RWPE1 (cell line): ENCODE measurements at regions not wholly inside any gene's neighbourhood (a gene's known extent, or its start where the extent isn't known, plus 50 kb on each side); places are given as distances from the start of the nearest gene placed in this dataset.

Source experiments
- CTCF ChIA-PET: fragments of 350-600 bp; sonication (Branson Sonifier 250); formaldehyde crosslinking; extraction: SDS; loops from one replicate; lab custom pipeline; 2021; lab: Yijun Ruan, JAX
- POLR2A ChIA-PET: fragments of 400-600 bp; formaldehyde crosslinking; extraction: SDS; loops from one replicate; lab custom pipeline; 2020; ENCODE audit warnings: antibody characterized with exemption; ENCODE audit not compliant: low non-redundant PET; lab: Yijun Ruan, JAX
- DNase-seq: peaks from one replicate; pipeline ENCODE4 v3.0.0; 2012; ENCODE audit warnings: low spot score
- H3K27ac ChIP-seq: fragments of 450-650 bp; 2 replicates; pipeline ENCODE4 v1.5.1; 2017
- TF ChIP-seq, protein P1 (sequence below): fragments of 450-650 bp; conservative IDR thresholded peaks from 2 replicates; pipeline ENCODE4 v1.5.1; 2017; ENCODE audit warnings: low read depth, mild to moderate bottlenecking

DNA sequence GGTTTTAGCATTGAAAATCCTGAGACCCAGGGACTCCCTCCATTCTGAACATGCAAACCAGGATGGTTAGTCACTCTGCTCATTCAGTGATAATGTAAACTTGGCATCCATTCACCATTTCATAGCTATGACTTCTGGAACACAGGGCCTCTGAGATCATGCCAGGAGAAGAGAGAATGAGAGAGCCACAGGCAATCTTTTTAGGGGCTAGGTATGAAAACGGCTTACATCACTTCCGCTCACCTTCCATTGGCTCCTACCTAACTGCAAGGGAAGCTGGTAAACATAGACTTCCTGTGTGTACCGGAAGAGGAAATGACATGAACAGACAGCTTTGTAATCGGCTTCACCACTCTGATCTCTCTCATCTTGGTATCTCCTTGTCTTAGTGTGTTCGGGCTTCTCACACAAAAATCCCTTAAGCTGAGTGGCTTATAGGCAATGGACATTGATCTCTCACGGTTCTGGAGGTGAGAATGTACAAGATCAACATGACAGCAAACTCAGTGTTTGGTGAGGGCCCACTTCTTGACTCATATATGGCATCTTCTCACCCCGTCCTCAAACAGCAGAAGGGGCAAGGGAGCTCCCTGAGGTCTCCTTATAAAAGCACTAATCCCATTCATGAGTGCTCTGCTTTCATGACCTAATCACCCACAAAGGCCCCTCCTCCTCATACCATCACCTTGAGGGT lies 465.9 kb upstream of the TBX3 start:
- no peak overlapping the region for H3K27ac ChIP-seq
- POLR2A ChIA-PET, result no interaction called here
- CTCF ChIA-PET, result no interaction called here
- TF ChIP-seq, protein P1, sequence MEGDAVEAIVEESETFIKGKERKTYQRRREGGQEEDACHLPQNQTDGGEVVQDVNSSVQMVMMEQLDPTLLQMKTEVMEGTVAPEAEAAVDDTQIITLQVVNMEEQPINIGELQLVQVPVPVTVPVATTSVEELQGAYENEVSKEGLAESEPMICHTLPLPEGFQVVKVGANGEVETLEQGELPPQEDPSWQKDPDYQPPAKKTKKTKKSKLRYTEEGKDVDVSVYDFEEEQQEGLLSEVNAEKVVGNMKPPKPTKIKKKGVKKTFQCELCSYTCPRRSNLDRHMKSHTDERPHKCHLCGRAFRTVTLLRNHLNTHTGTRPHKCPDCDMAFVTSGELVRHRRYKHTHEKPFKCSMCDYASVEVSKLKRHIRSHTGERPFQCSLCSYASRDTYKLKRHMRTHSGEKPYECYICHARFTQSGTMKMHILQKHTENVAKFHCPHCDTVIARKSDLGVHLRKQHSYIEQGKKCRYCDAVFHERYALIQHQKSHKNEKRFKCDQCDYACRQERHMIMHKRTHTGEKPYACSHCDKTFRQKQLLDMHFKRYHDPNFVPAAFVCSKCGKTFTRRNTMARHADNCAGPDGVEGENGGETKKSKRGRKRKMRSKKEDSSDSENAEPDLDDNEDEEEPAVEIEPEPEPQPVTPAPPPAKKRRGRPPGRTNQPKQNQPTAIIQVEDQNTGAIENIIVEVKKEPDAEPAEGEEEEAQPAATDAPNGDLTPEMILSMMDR, result no peak
- DNase-seq, result no peak

DNA sequence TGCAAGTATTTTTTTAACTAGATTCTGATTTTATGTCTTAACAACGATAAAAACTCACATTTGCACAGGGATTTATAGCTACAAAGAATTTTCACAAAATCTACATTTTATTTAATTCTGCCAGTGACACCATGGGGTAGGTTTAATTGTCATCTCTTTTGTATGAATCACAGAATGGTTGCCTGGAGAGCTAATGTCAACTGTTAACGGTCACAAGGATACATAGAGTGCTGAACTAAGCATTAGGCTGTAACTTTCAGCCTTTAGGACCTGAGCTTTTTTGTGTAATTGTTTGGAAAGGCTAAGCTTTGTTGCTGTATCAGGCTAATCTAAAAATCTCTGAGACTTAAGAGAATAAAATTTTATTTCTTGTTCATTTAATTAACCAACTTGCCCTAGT lies 465.3 kb upstream of the TBX3 start:
- H3K27ac ChIP-seq, result no peak overlapping the region
- no peak for DNase-seq
- POLR2A ChIA-PET, result no interaction called here
- CTCF ChIA-PET, result no interaction called here
- TF ChIP-seq, protein P1, result no peak

DNA sequence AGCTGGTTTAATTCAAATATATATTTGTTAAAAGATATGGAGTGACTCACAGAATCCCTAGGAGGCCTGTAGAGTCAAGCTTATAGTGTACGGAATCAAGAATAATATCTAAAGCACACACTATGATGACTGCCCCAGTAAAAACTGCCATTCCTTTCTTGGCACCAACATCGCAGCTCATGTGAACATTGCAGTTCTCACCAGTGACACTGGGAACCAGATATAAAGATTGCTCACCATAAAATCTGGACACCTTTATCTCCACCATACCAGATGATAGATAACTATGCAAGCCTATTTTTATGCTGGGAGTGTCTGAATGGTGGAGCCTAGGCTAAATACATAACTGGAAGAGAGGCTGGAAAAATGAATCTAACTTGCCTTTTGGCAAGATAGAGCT lies 463.9 kb upstream of the TBX3 start:
- no peak for DNase-seq
- TF ChIP-seq, protein P1, result no peak
- H3K27ac ChIP-seq, result no peak overlapping the region
- ChIA-PET CTCF (no interaction called here), POLR2A (no interaction called here)

DNA sequence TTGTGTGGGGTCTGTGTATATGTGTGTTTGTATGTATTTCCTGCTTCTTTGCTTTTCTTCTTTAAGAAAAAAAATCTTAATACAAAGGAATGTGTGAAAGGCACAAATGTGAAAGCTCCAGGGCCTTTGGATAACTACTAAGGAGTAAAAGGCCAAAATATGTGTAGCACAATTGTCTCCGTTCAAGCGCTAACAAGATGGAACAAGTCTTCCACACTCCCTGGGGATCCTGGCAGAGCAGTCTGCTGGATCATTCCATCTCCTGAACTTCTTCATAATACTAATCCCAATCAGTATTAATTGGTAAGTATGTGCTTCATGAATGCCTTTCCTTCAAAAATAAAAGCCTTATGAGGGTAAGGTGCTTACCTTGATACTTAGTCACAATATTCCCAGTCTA lies 462.5 kb upstream of the TBX3 start:
- CTCF ChIA-PET, result no interaction called here
- POLR2A ChIA-PET, result no interaction called here
- H3K27ac ChIP-seq, result no peak overlapping the region
- TF ChIP-seq, protein P1, result no peak
- DNase-seq, result no peak

DNA sequence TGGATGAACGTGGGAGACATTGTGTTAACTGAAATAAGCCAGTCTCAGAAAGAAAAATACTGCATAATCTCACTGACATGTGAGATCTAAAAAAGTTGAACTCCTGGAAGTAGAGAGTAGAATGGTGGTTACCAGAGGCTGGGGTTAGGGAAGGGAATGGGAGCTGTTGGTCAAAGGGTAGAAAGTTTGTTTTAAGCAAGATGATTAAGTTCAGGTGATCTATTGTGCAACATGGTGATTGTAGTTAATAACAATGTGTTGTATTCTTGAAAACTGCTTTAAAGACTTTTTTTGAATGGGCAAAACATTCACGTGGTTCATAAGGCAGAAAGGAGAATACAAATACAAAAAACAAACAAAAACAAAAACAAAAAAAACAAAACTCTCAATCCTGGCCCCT lies 460.4 kb upstream of the TBX3 start:
- no peak for DNase-seq
- ChIA-PET POLR2A (no interaction called here), CTCF (no interaction called here)
- TF ChIP-seq, protein P1, result no peak
- H3K27ac ChIP-seq, result no peak overlapping the region

DNA sequence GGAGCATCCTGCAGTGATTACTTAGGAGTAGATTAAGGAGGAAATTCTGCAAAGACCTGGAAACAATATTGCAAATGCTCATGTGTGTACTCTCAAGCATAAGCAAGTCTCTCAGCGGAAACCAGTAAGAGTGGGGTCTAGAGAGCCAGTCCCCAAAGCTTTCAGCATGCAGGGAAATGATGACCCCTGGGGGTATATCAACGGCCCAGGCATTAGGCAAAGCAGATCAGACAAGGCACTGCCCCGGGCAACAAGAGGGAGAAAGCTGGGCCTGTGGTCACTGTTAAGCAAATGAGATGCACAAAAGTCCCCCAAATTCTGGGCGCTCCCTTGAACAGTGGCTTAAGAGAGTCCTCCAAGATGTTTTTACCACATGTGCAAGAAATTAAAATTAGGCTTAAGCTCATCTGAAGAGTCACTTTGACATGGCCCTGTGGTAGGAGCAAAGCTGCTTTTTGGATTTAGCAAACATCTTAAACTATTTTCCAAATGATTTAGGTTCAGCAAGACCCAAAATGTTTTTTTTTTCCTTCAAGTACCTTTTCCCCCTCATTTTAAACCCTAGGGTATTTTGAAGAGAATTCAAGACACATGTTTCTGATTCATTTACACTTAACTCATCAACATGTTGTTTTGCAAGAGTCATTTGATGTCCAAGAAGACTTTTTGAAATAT lies 457.1 kb upstream of the TBX3 start:
- DNase-seq, result no peak
- ChIA-PET CTCF (no interaction called here), POLR2A (no interaction called here)
- TF ChIP-seq, protein P1, result no peak
- no peak overlapping the region for H3K27ac ChIP-seq
